ENCODE measurements at regions not wholly inside any gene's neighbourhood (a gene's known extent, or its start where the extent isn't known, plus 50 kb on each side); places are given as distances from the start of the nearest gene placed in this dataset.

DNA sequence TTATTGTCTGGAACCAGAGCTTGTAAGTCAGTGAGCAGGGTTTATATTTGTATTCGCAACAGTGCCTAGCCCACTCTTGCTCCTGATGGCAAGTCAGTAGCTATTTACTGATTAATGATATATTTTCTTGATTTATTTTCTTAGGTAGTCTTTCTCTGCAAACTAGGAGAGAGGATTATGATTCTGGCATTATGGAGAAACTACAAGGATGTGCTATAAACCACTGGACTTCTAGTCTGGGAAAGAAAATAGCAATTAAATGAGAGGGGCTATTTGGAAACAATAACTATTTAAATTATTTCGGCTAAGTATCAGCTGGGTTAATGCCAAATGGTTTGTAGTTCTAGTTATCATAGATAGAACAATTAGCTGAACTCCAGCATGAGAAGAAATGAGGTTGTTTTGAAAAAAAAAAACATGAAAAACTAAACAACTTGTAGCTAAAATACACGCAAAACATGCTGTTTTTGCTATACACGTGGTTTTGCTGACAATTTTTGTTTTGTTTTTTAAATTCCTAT, 304.9 kb upstream of the TCF21 start:
- DNase-seq (ENCODE audit: low read depth in 2 of 2) = no peak

DNA sequence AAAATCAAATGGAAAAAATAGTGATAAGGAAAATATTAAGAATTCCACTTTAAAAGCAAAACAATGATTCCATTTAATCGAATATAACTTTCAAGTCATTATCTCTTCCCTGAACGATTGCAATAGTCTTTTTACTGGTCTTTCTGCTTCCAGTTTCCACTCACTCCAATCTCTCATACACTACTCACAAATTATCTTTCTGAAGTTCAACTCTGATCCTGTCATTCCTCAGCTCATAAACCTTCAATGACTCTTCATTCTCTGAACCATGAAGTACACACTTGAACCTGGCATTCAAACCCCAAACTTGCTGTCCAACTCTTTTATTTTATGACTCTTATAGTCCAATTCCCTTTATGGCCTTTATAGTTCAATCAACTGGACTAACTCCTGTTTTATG, 304.1 kb upstream of the TCF21 start:
- DNase-seq (ENCODE audit: low read depth in 2 of 2) = no peak

DNA sequence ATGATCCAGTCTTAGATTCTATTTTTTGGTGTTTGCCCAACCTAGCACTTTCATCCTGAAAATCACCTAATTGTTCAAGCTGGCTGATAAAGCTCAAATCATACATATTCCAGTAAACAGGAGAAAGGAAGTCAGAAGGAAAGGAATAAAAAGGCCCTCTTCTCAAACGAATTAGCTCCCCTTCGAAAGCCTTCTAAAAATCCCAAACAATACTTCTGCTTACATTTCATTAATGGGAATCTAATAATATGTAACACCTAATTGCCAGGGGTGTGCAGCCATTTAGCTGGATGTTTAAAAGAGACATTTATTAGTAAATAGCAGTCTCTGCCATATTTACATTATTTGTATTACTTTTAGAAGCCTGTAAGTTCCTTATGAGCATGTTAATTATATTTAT, 302.9 kb upstream of the TCF21 start:
- no peak for DNase-seq (ENCODE audit: low read depth in 2 of 2)

DNA sequence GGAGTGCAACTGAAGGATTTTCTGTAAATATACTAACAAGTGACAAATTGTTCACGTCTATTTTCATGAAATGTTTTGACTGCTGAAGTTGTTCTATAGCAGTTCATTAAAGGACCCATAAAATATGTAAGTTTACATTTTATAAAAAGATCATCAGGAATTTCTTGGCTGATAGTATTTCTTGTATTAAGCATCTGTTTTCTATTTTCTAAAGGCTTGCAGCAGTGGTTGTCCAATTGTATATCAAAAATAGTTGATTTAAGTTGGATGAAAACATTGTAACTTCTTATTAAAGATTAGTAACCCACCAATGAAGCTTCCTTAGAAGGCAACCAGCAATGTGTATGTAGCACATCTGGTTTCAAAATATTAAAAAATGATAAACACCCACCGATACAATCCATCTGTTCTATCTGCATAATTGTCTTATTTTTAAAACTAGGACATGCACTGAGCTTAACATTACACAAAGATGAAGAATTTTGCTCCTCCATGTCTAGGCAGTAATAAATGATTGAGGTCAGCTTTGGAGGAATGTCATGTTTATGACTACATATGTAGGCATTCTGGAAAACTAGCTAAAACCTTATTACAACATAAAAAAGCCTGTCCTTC, 301.3 kb upstream of the TCF21 start:
- DNase-seq (ENCODE audit: low read depth in 2 of 2) = no peak

DNA sequence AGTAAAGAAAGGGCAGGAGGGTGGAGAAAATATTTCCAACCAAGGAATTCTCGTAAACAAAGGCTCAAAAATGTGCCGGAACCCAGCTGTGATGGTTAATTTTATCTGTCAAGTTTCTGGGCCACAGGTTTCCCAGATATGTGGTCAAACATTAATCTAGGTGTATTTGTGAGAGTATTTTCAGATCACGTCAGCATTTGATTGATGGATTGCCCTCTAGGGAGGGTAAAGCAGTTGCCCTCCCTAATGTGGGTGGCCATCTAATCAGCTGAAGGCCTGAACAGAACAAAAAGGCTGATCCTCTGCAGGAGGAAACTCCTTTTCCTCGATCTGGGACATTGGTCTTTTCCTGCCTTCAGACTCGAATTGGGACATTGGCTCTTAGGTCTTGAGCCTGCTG, 298.7 kb upstream of the TCF21 start:
- DNase-seq (ENCODE audit: low read depth in 2 of 2) = no peak

DNA sequence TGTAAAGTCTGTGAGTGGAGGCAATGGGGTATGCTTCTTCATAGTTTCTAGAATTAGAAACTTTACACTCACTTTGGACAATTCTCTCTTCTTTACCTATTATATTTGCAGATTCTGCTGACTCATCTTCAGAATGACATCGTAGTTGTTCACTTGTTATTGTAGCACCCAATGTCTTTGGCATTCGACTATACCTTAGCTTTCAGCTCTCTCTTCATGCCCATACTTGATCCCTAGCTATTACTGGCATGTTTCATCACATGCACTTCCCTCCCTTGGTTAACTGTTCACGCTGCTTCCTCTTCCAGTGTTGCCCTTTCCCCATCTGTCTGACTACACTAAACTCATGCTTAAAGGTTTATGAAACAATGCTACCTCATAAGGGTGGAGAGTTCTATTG, 298.1 kb upstream of the TCF21 start:
- no peak for DNase-seq (ENCODE audit: low read depth in 2 of 2)

DNA sequence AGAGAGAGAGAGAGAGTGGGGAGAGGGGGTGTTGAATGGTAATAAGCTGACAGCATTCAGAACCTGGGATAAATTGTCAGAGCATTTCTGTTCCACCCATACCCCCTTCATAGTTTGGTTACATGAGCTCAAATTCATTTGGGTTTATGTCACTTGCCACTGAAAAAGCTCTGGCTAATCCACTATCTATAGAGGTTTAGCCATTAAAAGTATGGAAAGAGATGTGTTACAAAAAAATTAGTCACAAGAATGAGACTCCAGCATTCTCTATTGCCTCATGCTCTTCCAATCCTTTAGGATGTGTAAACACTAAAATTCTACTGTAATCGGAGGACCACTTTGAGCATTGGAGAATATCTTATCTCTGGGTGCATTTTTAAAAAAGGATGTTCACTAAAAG, 297.6 kb upstream of the TCF21 start:
- DNase-seq (ENCODE audit: low read depth in 2 of 2) = no peak

DNA sequence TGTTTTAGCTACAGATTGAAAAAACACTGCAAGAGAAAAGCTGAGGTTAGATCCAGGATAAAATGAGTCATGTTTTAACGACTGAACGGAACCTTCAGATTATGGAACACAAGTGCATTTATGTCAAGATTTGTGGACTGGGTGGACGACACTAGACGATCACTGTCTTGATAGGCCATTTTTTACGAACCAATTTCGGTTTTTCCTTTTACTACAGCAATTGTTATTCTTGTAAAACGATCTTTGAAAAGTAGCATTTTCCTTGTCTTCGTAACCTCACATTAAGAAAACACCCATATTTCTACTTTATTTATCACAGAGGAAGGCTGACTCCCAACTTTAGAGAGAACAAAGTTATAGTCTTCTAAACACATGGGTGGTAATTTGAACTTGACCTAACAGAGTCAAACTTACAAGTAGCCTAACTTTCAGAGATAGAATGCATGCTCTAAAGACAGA, 294.2 kb upstream of the TCF21 start:
- no peak for DNase-seq (ENCODE audit: low read depth in 2 of 2)

DNA sequence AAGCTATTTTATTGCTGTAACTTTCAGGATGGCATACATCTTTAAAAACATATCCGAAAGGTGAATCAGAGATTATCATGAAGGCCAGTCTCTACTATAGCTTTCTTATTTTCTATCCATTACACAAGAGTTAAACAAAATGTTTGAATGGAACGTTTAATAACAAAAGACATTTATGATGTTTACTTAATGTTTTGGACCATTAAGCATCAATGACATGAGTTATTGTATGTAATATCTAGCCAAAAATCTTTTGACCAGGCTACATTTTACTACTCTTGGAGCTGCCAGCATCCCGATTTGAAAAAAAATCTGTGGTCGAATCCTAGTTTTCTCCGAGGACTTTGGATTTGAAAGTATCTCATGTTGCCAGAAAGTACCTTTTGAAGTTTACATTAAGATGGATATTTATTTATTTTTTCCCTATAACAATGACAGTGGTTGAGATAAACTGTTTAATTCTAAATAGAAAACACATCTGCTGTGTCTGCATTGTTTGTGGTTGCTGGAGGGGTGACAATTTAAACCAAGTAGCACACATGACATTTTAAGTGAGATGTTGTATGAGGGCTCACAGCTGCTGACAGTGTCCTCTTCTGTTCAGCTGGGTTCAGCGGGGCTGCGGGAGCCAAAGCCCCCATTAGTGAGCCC, 293.7 kb upstream of the TCF21 start:
- DNase-seq (ENCODE audit: low read depth in 2 of 2) = no peak

DNA sequence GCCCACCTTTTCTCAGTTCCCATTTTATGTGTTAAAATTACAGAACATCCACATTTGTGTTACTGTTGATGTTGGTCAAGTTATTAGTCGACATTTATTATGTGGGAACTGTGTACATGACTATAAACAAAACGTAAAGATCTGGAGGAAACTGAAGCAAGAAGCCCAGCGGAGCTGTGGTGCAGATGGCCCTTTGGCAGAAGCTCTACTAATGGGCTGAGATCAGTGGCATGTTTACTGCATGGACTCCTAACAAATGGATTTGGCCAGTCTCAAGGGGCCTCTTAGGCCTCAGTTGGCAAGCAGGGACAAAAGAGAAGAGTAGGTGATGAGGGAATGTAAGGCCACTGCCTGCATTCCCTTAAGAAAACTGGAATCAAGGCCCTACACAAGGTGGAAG, 282.1 kb upstream of the TCF21 start:
- DNase-seq (ENCODE audit: low read depth in 2 of 2) = no peak

DNA sequence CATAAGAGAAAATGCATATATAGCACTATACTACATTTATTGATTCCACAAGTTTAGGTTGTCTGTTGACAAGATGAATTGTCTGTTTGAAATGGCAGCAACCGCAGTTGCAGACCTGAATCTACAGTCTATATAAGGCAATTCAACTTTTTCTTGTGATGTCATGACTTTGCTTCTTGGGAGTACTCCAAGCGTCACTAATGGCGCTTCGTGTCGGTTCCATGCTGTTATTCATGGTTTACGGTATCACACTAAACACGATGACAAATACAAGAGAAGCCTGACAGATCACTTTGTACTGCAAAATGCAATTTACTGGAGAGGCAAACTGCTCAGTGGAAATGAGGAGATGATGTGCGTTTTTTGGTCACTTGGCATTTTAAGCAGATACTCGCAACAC, 280.3 kb upstream of the TCF21 start:
- DNase-seq (ENCODE audit: low read depth in 2 of 2) = no peak

DNA sequence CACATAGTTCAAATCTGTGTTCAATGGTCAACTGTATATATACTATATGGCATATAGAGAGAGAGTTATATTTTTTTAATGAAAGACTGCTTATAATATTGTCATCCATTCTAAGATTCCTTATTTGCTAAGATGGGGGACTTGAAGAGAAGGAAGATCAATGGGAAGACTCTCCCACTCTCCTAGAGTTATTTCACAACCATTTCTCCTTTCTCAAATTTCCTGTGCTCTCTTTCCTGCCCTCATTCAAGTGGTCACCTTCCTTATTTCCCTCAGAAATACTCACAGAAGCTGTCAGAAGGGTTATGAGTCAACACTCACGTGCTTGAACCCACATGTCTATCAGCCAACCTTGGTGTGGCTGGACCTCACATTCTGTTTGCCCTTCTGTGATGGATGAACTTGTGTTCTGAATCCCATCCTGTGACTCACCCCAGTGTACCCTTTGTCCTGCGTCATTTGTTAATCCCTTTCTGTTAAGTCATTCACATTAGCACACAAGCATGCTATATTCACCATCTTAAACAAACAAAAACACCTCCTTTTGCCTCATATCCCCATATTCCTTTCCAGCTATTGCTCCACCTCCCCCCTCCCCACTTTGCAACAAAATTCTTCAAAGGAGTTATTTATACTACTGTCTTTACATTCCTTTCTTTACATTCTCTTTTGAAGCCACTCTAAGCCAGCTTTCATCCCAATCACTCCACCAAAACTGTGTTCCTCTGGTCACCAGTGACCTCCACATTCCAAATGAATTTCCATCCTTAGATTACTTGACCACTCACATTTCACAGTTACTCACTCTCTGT, 279.3 kb upstream of the TCF21 start:
- no peak for DNase-seq (ENCODE audit: low read depth in 2 of 2)

DNA sequence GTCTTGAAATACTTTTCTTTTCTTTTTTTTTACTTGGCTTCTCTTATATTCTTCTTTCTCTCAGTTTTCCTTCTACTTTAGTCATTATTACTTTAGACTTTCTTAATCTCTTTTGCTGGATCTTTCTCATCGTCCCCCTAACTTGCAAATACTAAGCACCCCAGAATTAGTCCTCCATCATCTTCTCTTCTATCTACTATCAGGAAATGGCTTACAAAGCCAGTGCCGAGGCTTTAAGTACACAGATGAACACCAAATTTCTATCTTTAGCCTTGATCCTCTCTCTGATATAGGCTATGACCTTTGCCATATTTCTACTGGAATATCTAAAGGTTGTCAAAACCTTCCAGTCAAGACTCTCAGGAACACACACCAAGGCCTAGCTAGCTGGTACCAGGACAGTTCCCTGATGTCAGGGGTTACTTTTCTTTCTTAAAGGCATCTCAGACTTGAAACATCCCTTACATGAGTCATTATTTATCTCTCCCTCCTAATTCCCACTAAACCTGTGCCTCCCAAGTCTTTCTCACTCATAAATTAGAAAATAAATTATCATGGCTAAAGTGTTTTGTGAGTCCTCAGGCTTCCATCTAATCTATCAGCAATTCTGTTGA, 278.6 kb upstream of the TCF21 start:
- DNase-seq (ENCODE audit: low read depth in 2 of 2) = no peak

DNA sequence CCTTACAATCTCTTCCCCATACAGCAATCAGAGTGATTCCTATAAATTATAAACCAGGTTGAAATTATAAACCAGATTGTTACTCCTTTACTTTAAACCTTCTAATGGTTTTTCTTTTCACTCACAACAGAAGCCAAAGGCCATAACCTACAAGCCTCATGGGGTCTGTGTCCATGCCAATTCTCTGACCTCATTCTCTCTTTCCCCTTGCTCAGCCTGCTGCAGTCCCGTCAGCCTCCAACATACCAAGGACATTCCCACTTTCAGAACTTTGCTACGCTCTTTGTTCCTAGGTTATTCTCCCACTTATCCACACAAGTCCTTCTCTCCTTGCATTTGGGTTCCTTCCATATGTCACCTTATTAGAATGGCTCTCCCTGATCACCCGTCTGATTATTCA, 277.9 kb upstream of the TCF21 start:
- DNase-seq (ENCODE audit: low read depth in 2 of 2) = no peak

DNA sequence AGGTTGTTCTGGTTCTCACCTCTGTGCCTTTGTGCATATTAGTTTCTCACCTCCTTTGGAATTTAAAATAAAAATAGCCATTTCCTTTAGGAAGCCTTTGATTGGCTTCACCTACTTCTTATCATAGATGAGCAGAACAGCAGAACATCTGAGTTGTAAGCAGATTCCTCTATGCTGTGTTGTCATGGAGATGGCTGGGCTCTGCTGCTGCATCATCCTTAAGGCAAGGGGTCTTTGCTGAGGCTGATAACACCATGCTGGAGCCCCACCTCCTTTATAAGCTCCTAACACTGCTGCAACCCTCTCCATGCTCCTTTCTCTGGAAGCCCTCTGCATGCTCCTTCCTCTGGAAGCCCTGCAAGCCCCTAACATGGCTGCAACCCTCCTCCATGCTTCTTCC, 276.5 kb upstream of the TCF21 start:
- DNase-seq (ENCODE audit: low read depth in 2 of 2) = no peak

DNA sequence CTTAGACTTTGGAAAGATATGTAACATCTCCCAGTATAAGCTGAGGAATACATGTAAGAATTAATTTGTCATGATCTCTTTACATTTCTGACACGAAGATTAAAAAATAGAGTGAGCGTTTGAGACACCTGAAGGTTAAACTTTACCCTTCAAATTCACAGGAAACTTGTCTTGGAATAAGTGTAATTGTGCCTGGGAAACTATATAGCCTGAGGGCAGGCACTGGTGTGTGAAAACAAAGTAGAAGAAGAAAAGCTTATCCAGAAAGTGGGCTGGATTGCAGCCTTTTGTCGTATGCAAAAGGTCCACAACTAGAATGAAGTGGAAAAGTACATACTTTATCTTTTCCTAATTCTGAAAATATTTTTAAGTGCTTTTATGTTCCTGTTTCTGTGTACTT, 275.7 kb upstream of the TCF21 start:
- no peak for DNase-seq (ENCODE audit: low read depth in 2 of 2)

DNA sequence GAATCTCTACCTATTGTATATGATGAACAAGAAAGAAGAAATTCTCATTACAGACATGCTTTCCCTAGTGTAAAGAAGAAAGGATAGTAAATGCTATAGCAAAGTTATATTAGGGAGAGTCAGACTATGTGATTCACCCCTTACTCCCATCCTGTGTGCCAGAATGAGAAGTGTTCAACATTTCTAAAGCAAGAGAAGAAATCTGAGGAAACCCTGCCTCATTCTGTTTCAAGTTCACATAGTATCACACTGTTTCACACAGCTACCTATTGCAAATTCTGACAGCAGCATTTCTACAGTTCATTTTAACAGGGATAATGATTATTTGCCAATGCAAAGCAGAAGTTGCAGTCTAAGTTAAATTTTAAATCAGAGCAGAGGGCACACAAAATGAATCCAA, 267.2 kb upstream of the TCF21 start:
- no peak for DNase-seq (ENCODE audit: low read depth in 2 of 2)

DNA sequence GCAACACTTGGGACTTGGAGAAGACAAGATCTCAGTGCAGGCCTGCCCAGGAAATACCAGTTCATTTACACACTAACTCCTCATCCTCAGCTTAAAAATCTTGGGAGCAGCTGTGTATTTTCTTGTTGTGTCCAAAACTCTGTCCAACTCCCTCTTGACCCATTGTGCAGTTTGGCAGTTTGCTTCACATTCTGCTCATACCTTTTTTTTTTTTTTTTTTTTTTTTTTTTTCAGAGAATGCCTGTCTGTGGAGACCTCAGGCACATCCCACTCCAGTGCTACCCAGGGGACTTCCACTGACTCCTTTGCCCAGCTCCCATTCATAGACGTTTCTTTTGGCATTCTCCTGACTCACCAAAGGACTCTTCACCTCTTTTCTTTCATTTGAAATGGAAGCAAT, 265.8 kb upstream of the TCF21 start:
- DNase-seq (ENCODE audit: low read depth in 2 of 2) = no peak

DNA sequence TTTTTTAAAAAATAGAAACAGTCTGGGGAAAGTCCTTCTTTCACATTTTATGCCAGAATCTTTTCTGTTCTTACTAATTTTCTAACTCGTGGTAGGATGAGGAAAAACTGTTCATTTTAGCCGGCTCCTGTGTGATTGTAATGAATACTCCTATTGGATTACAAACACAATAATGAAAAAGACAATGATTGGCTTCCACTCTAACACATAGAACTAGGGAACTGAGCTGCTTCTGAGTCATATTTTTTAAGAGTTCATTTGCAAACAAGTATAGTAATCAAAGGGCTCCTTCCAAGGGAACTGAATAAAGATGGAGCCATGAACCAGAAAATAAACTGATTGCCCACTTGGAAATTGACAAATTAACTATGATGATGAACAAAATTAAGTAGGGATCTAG, 265.3 kb upstream of the TCF21 start:
- DNase-seq (ENCODE audit: low read depth in 2 of 2) = no peak

DNA sequence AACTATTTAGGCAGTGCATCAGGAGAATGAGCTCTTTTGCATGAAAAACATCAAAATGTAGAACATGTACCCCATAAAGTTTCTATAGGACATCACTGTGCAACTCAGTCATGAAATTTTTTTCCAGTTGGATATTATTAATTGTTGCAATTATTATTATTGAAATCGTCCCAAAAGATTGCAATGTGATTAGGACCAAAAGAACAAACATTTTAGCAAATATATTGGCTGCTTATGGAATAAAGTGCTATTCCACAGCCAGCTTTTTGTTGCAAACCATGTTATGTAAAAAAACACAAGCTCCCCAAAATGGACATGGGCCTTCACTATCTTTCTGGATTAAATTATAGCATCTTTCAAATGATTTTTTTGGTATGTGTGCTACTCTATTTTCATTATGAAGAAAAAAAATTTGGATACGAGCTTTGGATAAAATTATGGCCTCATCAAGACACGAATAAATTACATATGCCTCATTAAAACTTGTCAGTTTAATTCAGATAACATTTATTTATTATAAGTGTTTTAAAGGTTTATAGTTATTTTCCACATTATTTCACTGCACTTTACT, 262.7 kb upstream of the TCF21 start:
- no peak for DNase-seq (ENCODE audit: low read depth in 2 of 2)

DNA sequence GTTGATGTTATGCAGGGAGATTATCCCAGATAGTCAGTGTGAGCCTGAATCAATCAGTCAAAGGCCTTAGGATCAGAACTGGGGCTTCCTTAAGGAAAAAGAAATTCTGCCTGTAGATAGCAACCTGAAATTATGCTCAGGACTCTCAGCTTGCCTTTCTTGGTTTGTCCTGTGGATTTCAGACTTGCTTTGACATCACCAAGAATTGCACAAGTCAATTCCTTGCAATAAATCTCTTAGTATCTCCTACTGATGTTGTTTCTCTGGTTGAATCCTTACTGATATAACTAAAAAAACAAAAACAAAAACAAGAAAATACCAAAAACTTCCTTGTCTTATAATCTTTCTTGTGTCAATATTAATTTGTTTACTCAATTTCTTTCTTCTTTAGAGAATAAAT, 258.9 kb upstream of the TCF21 start:
- no peak for DNase-seq (ENCODE audit: low read depth in 2 of 2)

DNA sequence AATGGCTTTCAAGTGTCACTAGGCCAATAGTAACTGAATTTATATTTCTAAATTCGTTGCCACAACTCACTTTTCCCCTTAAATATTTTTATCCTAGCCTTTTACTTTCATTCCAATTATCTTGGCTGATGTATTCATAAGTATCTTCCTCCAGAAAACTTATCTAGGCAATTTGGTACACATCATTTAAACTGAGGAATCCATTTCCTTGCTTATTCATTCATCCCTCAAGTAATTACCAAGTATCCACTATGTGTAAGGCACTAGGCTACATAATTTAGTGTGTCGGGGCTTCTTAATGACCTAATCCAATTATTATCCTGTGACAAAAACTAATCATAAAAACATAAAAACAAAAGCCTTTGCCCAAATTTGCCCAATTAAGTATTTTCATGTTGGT, 258.3 kb upstream of the TCF21 start:
- DNase-seq (ENCODE audit: low read depth in 2 of 2) = no peak
